Tibial nerve (tissue), 4 donors: ENCODE measurements at regions not wholly inside any gene's neighbourhood (a gene's known extent, or its start where the extent isn't known, plus 50 kb on each side); places are given as distances from the start of the nearest gene placed in this dataset.

Experiments used
- CTCF ChIP-seq, 5 experiments: fragments of 200-600 bp in 3 of 5; fragments of 450-650 bp in 2 of 5; sonication (generic) in 3 of 5; IDR thresholded peaks; one replicate each; pipeline ENCODE4 v1.5.1; 2016 to 2019; ENCODE audit warnings: antibody characterized with exemption in 5 of 5, mild to moderate bottlenecking in 3 of 5, moderate library complexity in 2 of 5
- EP300 ChIP-seq, 2 donors: sonication (generic); formaldehyde crosslinking; IDR thresholded peaks; one replicate each; pipeline ENCODE4 v1.6.1; 2017; ENCODE audit warnings: antibody characterized with exemption in 2 of 2, mild to moderate bottlenecking in 1 of 2
- POLR2A ChIP-seq, 2 donors: fragments of 450-650 bp; IDR thresholded peaks; one replicate each; pipeline ENCODE4 v1.6.1; 2017; ENCODE audit warnings: antibody characterized with exemption in 2 of 2, mild to moderate bottlenecking in 2 of 2, moderate library complexity in 2 of 2

- TF ChIP-seq POLR2A (IDR thresholded peaks at IDR 0.05) (no peak), CTCF (IDR thresholded peaks at IDR 0.05) (no peak), EP300 (IDR thresholded peaks at IDR 0.05) (no peak)
Measured at GRCh38 chrX:34223574-34223973, 91.5 kb upstream of the FAM47A start.
